Stimulated activated CD8-positive, alpha-beta memory T cell treated with anti-CD3 and anti-CD28 coated beads, Interleukin-4, amount 100 ng/mL, for 24 hours (primary cell): ENCODE measurements at regions not wholly inside any gene's neighbourhood (a gene's known extent, or its start where the extent isn't known, plus 50 kb on each side); places are given as distances from the start of the nearest gene placed in this dataset.
"Not testable (repeated sequence)": the region's sequence is repeated elsewhere in the genome, so short reads cannot be mapped to it uniquely, and the experiment has no call there.

ENCODE experiments used
- DNase-seq: peaks from one replicate; pipeline ENCODE4 v3.0.0-alpha.2; 2020; ENCODE audit warnings: low read depth

- no peak for DNase-seq
Observed at GRCh38 chr12:46669720-46670119, 156.1 kb downstream of the SLC38A4 start.

GRCh38 chr12:46667551-46667950 lies 158.2 kb downstream of the SLC38A4 start:
- no peak for DNase-seq

DNA sequence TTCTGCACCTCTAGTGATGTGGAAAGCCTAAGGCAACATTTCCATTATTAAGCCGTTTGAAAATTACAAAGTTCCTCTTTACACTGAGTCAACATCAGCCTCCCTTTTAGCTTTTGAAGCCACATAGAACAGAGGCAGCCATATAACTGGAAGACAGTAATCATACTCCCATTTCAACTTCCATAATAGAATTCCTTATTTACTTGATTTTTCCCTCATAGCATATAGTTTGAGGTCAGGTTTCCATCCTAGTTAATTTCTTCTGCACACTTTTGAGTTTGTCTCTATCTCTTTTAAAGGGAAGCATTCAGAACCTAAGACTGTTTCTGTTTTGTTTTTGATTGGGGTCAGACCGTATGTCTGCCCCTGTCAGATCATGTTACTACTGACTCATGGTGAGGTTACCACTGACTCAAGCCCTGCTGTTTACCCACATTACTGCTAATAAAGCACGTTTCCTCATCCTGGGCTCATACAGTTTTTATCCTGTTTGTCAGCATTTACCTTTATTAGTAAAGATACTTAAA lies 161.0 kb downstream of the SLC38A4 start:
- no peak for DNase-seq

DNA sequence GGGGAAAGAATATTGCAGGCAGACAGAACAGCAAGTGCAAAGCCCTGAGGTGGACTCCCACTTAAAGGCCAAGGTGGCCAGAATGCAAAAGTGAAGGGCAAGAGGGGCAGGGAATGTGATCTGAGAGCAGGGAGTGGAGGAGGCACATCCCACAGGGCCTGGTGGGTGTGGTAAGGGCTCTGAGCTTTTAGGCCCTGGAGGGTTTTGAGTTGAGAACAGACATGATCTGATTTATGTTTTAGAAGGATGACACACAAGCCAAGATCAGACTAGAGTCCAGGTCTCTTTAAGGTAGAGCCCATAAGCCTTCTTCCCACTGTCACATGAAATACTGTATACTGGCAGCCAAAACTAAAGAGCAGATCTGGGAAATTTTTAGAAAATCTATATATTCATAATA lies 162.5 kb downstream of the SLC38A4 start:
- DNase-seq, result no peak

- DNase-seq, result no peak
Observed at GRCh38 chr12:46661110-46661845, 164.5 kb downstream of the SLC38A4 start.

GRCh38 chr12:46660719-46661109 lies 165.1 kb downstream of the SLC38A4 start:
- DNase-seq, result no peak

DNA sequence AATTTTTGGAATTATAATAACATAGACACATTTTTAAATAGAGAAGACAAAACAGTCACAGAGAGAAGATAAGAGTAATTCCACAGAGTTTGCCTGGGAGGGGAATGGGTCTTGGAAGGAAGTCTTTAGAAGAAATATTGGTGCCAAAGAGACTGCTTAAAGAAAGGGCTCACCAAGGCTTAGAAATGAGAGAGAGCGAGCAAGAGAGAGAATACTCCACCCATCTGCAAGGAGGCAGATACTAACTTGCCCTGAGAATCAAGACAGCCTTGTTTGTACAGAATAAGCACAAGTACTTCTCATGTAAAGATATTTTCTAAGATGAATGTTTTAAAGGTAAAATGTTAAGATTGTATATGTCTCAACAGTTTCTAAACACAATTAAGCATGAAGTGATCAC lies 165.5 kb downstream of the SLC38A4 start:
- no peak for DNase-seq

DNA sequence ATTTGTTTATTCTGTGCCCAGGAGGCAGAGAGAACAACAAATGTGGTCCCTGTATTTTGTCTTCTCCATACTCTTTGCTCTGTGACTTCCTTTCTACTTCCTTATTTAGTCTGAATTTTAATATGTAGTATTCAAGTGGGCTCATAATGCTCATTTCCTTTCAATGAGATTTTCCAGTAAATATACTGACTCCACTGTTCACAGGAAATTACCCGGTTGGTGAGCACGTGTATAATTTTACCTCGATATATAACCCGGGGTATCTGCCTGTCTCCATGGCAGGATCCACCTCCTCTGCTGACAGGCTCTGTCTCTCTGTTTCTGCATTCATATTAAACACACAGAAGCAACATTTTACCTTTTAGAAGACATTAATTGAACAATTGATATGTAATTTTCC lies 166.0 kb downstream of the SLC38A4 start:
- DNase-seq, result no peak

DNA sequence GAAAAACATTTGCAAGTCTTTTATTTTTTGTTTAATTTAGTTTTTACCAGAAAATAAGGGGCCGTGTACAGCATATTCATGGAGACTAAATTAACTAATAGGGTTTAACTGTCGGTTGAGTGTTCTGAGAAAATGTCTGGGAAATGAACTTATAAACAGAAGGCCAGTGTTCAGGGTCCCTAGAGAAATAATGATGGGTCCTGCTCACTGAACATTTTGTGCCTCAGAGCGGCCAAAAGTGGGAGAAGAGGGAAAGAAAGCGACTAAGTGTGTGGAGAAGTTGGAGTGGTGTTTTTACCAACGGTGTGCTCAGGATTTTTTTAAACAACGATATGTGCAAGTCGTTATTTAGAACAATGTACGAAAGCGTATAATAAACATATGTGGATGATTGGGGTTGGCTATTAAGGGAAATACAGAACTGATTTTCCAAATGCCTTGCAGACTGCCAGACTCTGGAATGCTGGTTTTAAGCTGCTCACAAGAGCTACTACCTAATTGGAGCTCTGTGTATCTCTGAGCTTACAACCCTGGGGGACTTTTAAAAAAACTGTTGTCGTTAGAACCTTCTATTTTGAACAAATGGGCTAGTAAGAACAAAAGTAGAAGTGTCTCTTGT lies 166.7 kb downstream of the SLC38A4 start:
- DNase-seq, result no peak

GRCh38 chr12:46657453-46658411 lies 168.1 kb downstream of the SLC38A4 start:
- DNase-seq, result no peak

DNA sequence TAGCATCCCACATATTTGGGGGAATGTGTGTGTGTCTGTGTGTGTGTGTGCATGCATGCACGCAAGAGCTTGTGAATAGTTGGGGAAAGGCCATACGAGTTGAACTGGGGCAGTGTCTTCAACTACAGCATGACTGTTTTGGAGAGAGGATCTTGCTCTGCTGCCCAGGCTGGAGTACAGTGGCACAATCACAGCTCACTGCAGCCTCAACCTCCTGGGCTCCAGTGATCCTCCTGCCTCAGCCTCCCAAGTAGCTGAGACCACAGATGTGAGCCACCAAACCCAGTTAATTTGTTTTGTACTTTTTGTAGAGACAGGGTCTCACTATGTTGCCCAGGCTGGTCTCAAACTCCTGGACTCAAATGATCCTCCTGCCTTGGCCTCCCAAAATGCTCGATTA lies 169.8 kb downstream of the SLC38A4 start:
- not testable (repeated sequence) for DNase-seq

DNA sequence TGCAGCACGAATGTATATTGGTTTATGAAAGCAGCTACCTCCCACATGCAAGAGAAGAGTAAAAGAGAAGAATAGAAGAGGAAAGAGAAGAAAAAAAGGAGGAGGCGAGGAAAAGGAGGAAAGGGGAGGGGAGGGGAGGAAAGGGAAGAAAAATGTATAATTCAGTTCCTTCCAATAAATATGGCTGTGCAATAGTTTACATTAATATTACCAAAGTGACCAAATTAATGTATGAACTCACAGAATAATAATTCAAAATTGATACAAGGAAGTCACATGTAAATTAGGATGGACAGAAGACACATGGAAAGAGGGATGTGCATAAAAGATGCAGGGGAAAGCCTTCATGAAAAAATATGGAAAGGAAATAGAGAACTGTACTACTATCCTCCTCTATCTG lies 172.5 kb downstream of the SLC38A4 start:
- DNase-seq, result no peak

- no peak for DNase-seq
Observed at GRCh38 chr12:46652692-46653091, 173.1 kb downstream of the SLC38A4 start.

DNA sequence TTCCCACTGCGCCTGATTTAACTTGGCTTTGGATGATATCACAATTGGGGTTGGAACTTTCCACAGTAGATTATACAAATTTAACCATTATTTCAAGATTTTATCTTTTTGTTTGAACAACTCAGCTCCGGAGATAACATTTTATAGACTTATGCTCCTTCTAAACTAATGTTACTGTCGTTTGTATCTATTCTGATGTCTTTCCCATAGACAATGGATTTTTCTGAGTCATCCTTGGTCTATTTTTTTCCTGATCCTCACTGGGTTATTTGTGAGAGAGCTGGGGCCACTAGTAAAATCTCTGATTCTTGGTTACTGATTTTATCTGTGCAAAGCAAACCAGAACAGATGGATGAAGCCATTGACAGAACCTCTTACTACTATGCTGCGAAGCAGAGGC lies 175.1 kb downstream of the SLC38A4 start:
- no peak for DNase-seq

DNA sequence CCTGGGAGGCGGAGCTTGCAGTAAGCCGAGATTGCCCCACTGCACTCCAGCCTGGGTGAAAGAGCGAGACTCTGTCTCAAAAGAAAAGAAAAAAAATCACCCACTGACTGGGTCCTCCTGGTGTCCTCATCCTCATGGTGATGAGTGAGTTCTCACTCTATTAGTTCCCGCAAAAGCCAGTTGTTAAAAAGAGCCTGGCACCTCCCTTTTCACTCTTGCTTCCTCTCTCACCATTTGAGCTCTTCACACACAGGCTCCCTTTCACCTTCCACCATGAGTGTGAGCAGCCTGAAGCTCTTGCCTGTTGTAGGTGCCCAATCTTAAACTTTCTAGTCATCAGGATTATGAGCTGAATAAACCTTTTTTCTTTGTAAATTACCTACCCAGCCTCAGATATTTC lies 176.4 kb downstream of the SLC38A4 start:
- no peak for DNase-seq

GRCh38 chr12:46647034-46647433 lies 178.8 kb downstream of the SLC38A4 start:
- DNase-seq, result no peak

GRCh38 chr12:46641649-46642048 lies 184.1 kb downstream of the SLC38A4 start:
- not testable (repeated sequence) for DNase-seq

DNA sequence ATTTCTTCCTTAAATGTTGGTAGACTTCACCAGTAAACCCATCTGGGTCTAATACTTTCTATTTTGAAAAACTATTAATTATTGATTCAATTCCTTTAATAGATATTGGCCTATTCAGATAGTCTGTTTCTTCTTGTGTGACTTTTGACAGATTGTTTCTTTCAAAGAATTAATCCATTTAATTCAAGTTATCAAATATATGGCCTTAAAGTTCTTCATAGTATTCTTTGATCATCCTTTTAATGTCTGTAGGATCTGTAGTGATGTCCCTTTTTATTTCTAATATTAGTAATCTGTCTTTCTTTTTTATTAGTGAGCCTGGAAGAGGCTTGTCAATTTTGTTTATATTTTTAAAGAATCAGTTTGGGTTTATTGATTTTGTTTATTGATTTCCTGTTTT lies 190.0 kb downstream of the SLC38A4 start:
- no peak for DNase-seq

GRCh38 chr12:46629331-46630229 lies 196.2 kb downstream of the SLC38A4 start:
- DNase-seq, result no peak

- no peak for DNase-seq
Observed at GRCh38 chr12:46628176-46628575, 197.6 kb downstream of the SLC38A4 start.

GRCh38 chr12:46627686-46628085 lies 198.1 kb downstream of the SLC38A4 start:
- no peak for DNase-seq
